ENCODE measurements at regions not wholly inside any gene's neighbourhood (a gene's known extent, or its start where the extent isn't known, plus 50 kb on each side); places are given as distances from the start of the nearest gene placed in this dataset.

DNA sequence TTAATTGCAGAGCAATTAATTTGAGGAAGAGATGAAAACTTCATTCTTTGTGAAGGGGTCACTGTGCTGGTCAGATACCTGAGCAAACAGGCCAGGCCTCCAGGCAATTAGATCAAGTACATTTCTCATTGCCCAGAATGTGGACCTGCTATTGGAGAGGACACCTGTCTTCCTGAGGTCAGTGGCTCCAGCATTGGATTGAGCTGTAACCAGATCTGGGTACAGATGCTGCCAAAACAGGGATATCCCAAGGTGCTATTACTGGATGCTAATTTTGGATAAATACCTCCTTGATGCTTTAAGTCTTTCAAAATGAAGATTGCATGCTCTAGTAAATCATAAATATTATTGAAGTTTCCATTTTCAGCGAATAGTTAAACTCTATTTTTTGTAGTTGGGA lies 131.5 kb downstream of the FAM161A start:
- DNase-seq (ENCODE audit: low spot score): no peak

DNA sequence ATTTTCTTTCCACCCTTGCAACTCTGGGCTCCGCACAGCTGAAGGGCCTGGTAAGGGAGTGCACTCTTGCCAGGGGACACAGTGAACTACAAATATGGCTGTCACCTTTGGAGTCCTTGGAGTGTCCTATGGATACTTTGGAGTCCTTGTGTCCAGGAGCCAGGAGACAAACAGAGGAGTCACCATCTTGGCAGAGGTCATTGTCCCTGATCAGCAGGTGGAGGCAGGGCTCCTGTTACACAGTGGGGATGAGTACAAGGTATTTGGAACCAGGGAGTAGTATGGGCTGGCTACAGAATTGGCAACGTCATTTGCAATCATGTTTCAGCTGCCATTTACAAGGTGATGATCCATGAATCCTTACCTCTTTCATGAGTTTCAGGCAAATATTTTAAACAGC lies 132.5 kb downstream of the FAM161A start:
- DNase-seq (ENCODE audit: low spot score): no peak

DNA sequence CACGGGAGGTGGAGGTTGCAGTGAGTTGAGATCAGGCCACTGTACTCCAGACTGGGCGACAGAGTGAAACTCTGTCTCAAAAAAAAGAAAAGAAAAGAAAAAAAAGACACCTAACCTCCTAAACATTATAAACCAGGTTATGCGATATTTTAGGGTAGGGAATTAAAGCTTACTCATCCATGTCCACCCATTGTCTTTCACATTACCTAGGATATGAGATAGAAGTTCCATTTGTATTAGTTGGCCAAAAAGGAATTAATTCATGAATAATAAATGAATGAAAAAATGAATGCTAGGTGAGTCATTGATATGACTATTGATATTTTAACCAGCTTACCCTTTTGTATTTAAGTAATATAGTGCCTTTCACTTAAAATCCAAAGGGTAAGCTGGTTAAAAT lies 132.9 kb downstream of the FAM161A start:
- no peak for DNase-seq (ENCODE audit: low spot score)

DNA sequence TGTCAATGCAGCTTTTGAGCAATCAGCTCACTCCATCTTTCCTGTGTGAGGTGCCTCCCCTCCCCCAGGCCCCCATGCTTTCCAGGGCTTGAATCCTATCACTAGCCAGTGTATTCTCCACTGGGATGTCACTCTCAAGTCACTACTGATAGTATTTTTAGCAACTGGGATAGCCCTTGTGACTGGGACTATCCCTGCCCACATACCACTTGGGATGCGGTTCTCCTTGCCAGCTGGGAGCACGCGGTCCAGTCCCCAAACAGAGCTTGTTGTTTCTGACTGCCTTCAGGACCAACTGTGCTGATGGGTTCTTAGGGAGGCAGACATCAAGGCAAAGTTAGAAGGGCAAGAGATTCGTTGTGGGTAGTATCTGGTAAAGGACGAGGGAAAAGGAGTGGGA lies 134.9 kb downstream of the FAM161A start:
- DNase-seq (ENCODE audit: low spot score): no peak

DNA sequence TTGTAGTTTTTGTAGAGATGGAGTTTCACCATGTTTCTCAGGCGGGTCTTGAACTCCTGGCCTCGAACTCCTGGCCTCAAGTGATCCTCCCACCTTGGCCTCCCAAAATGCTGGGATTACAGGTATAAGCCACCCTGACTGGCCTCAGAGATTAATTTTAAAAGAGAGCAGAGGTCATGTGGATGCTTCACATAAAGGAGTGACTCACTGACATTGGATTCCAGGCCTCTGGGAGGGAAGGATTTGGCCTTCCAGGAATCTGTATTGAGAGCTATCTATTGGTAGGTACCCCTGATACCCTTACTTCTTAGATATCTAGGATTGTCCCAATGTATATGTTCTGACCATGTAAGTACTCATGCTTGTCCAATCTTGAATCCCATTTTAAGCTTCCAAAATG lies 138.4 kb downstream of the FAM161A start:
- DNase-seq (ENCODE audit: low spot score): no peak

DNA sequence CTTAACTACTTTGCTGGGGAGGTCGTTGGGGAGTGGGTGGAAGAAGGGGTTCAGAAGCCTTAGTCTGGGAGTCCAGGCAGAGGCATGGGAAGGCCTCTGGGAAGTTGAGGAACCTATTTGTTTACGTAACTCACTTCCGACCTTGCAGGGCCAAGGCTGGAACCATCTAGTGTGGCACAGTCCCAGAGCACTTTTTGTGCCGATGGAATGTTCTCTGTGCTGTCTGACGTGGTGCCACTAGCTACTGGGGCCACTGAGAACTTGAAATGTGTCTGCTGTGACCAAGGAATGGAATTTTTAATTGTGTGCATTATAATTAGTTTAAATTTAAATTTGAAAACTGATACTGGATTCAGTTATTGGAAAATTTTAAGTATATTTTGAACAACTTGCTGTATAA lies 139.7 kb downstream of the FAM161A start:
- DNase-seq (ENCODE audit: low spot score): no peak

DNA sequence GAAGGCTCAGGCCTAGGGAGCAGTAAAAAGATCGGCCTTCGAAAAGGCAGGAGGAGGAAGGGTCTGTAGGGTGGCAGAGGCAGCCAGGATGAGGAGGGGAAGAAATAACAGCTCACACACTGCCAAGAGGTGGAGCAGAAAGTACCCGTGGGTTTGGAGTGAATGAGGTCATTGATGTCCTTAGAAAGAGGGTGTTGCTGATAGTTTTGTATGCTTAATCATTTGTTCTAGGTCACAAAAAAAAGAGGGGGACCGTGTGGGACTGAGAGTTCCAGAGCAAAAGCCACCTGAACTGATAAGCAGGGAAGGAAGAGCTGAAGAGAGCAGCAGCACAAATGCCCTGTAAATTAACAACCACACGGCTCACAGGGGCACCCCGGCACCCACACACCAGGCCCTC lies 140.4 kb downstream of the FAM161A start:
- DNase-seq (ENCODE audit: low spot score): no peak

DNA sequence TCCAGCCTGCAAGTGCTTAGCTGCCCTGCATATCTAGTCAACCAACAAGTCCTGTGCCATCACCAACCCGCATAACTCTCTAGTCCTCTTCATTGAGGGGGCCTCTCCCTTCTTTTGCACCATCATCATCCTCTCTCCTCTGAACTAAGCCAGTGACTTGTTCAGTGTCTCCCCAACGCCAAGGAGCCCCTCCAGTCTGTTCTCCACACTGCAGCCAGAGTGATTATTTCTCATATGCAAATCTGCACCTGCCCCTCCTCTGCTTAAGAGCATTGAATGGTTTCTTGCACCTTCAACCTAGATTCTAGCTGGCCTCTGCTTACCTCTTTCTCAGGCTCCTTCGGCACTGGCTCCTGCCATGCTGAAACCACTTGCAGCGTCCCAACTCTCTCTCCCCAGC lies 141.8 kb downstream of the FAM161A start:
- DNase-seq (ENCODE audit: low spot score): no peak

DNA sequence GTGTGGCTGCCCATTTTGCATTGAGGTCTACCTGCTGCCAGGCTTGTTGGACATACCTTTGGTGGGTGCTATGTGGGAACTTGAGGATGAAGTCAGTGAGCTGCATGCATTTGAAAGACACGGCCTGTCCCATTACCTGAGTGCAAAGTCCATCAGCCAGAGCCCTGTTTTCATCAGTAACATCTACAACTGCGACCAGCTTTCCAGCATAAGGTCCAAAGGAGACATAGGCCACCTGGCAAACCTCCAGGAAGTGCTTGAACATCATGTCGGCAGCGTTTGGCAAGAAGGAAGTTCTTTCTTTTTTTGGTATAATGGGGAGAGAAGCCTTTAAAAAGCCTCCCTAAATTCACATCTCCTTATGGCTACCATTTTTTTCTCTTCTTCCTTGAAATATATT lies 143.1 kb downstream of the FAM161A start:
- DNase-seq (ENCODE audit: low spot score): no peak

DNA sequence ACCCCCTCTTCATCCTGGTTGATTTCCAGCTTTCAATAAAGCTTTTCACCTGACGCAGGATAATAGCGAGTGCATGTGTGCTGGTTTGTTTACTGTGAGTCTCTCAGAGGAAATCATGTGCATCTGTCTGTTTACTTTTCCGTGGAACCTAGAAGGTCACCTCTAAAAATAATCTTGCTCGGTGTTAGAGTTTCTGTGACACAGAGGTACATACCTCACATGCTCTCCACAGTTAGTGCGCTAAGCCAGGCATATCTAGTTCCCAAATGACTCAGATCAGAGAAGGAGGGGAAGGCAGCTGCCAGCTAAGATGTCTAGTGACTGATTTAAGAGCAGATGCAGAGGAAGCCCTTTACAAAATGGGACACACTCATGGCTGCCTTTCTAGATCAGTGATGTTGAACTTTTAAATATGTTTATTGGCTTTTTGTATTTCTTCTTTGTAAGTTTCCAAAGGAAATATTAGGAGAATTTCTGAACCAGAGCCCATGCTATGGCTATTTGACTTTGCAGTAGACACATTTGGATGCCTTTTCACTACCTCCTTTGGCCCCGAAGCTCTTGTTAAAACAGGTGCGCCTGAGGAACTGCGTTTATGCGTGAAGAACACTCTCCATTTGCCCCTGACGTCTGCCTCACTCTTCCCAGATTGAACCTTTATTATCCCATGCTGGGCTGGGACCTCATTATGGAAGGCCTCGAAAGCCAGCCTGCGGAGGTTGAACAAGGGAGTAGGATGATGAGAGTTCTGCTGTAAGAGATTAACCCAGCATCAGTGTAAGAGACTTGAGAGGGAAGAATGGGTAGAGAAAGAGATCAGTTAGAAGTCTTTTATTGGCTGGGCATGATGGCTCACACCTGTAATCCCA lies 145.6 kb downstream of the FAM161A start:
- no peak for DNase-seq (ENCODE audit: low spot score)

DNA sequence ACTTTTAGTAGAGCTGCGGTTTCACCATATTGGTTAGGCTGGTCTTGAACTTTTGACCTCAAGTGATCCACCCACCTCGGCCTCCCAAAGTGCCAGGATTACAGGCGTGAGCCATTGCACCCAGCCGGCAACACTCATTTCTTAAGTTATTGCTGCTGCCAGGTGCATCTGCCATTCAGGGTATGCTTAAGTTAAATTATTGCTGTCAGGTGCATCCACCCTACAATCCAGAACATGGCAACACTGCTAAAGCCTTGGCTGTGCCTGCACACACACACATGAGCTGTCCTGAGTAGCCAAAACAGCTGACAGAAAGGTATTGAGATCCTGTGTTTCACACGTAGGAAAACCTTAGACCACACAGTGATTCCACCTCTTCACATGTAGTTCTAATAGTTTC lies 148.2 kb downstream of the FAM161A start:
- DNase-seq (ENCODE audit: low spot score): no peak

DNA sequence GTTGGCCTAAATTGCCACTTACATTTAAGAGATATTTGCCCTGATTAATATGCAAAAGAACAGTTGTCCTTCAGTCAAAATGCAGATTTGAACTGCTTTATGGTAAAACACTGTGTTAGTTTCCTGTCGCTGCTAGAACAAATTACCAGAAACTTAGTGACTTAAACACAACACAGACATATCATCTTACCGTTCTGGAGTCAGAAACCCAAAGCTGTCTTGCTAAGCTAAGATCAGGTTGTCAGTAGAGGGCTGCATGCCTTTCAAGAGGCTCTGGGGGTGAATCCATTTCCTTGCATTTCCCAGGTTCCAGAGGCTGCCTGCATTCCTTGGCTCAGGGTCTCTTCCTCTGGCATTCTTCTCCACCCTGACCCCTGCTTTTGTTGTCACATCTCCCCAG lies 149.5 kb downstream of the FAM161A start:
- DNase-seq (ENCODE audit: low spot score): no peak

DNA sequence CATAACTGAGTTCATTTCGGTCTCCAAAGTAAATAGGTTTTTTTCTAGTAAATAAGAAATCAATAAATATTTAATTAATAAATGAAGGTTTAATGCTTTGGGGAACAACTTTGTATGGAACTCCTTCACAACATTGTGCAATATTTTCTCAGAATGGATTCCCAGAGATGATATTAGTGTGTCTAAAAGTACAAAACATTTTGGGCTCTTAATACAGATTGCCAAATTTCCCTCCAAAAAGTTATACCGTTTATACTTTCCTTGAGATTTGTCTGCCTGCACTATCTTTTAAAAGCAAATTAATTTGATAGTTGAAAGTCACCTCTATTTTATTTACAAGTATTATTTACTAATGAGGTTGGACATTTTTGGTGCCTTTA lies 151.8 kb downstream of the FAM161A start:
- DNase-seq (ENCODE audit: low spot score): no peak

DNA sequence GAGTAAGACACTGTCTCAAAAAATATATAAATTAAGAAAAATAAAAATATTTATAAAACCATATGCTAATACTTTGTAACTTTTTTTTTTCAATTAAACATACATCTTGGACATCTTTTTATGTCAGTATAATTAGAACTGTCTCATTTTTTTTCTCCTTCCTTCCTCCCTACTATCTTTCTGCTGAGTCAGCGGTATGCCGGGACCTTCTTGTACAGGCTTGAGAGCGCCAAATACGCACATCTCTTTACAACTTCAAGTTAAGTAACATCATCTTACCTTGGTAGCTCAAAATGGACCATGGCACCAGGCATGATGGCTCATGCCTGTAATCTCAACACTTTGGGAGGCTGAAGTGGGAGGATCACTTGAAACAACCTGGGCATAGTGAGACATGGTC lies 153.4 kb downstream of the FAM161A start:
- DNase-seq (ENCODE audit: low spot score): no peak

DNA sequence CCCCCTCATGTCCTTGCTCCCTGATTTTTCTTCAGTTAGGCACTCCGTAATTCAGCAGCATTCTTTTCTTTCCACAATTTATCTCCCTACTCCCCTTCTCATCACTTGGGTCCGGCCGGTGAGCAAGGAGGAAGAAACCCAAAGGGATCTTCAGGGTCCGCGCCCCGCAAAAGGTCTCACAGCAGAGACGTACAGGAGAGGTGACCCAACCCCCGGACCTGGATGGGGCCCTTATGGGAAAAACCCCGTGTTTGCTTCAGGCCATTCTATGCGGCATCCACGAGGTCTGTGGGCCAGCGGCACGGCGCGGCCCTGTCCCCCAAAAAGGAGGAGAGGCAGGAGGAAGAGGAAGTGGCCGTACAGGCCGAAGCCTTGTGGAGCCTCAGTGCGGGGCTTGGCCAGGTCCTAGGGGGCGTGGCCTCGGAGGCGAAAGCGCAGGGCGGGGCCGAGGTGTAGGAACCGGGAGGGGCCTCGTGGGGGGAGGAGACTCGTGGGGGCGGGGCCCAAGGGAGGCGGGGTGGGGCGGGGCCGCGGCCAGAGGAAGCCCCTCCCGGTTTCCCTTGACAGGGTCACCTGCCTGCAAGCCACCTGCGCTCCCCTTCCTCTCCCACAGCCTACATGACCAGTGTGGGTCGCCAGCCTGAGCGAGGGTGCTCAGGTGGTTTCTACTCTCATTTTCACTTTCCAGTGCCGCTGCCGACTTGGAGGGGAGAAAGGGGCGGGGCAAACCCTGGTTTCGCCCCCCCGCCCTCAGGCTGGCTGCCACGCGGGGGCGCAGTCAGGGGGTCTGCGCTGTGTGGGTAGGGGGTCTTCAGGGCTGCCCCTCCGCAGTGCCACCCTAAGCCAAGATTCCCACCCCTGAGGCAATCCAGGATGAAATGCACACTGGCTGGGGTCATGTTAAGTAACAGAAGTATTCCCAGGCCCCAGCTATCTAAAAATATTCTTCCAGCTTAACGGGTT lies 156.4 kb upstream of the XPO1 start:
- DNase-seq (ENCODE audit: low spot score): peak; percentile 92

DNA sequence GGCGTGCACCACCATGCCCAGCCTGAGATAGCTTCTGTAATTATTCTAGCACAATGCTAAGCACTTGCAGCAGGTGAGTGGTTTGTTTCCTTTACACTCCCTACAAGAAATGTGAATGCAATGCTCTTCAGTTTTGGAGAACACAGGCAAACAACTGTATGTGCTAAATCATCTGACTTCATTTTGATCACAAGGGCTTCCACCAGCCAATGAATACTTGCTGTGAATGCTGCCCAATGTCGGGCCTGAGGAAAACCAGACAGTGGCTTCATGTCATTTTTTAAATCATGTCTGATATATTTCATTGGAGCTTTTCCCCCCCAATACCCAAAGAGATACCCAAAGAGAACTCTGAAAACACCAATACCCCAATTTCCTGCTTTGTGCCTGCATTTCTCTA lies 155.6 kb upstream of the XPO1 start:
- DNase-seq (ENCODE audit: low spot score): no peak

DNA sequence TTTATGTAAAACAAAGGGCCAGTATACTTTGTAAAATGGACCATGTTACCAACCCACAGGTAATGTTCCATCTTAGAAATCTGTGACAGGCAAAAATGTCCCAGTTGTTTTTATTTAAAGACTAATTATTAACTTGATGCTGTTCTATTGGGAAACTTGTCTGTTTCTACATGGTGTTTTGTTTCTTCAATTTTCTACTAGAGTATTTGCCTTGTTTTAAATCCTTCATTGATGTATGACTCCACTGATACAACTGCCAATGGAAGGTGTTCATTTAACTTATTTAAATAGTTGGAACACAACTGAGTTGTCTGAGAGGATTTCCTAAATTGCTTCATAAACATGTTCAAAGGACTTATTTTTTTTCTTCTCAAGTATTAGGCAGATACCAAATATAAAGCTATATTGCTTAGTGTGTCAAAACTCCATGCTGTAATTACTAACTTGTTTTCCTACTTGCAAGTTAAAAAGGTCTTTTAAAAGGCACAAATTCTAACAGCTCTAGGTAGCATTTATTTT lies 152.0 kb upstream of the XPO1 start:
- DNase-seq (ENCODE audit: low spot score): no peak

DNA sequence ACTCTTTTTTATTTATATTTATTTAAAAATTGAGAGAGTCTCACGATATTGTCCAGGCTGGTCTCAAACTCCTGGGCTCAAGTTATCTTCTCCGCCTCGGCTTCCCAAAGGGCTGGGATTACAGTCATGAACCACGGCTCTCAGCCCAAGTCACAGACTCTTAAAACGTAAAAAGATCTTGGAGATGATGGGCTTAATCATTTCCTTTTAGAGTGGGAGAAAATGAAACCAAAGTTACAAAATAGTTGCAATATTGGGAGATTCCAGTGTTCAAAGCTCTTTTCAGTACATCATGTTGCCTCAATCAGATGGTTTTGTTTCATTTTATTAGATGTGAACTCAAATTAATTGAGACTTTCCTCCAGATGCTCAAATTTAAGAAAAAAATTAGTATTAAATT lies 151.4 kb upstream of the XPO1 start:
- no peak for DNase-seq (ENCODE audit: low spot score)

DNA sequence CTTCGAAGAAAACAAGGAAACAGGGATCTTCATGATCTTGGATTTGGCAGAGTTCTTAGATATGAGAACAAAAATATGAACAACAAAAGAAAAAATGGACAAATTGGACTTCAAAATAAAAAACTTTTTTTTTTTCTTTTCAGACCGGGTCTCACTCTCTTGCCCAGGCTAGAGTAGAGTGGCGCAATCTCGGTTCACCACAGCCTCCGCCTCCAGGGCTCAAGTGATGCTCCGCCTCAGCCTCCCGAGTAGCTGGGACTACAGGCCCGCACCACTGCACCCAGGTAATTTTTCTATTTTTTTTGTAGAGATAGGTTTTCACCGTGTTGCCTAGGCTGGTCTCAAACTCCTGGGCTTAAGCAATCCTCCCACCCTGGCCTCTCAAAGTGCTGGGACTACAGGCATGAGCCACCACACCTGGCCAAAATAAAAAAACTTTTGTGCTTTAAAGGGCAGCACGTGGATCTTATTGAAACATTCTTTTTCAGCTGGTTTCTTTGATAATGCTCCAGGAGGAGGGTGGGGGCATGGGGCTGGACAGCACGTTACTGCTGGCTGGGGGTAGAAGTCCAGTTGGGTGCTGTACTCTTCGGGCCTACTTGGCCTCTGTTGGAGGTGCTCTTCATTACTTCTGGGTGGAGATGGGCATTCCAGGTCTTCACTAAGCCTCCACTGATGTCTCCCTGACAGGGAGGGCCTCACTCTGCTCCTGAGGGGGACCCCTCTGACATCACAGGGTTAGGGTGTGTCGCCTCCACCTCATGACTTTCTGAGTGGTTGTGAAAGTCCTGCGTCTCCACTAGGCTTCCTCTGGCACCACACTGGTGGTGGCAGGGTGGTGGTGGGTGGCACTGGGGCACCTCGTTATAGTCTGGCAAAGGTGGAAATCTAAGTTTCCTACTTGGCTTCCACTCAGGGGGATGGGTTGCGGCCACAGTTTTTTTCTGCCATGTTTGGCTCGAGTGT lies 150.5 kb upstream of the XPO1 start:
- DNase-seq (ENCODE audit: low spot score): no peak

DNA sequence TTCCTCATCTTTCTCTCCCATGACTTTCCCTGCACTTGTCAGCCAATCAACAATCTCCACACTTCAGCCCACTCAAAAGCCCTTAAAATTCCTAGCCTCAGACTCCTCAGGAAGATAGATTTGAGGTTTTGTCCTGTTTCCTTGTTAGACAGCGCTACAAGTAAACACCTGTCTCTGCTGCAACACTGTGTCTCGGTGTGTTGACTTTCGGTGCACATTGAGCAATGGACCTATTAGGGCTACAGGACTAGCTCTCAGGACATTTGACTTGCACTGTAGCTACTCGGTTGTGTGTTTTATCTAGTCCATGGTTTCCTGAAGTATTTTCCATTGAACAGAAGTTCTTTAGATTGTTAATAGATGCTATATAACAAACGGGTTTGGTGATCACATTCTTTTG lies 140.9 kb upstream of the XPO1 start:
- no peak for DNase-seq (ENCODE audit: low spot score)

DNA sequence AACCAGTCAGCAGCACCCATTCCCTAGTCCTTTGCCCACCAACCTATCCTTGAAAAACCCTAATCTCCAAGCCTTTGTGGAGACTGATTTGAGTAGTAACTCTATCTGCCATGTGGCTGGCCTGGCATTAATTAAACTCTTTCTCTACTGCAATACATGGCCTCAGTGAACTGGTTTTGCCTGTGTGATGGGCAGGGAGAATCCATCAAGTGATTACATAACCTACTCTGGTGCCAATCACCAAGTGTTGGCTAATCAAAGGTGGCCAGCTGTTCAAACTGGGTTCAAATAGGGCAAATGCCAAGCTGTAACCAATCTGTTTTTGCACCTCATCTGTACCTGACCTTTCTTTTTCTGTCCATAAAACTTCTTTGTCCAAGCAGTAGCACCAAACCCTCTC lies 139.8 kb upstream of the XPO1 start:
- no peak for DNase-seq (ENCODE audit: low spot score)

DNA sequence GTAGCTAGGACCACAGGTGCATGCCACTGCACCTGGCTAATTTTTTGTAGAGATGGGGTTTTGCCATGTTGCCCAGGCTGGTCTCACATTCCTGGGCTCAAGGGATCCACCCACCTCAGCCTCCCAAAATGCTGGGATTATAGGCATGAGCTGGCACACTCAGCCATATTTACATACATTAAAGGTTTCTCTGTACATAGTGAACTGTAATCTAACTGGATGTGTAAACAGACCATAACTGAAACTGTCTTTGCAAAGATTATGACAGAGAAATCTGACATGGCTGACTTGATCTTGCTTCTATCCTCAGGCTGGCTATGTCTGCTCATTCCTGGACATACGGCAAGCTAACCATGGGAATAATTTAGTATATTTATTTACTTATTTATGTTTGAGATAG lies 139.2 kb upstream of the XPO1 start:
- DNase-seq (ENCODE audit: low spot score): no peak
